HG03378 (cell line): ENCODE measurements at regions not wholly inside any gene's neighbourhood (a gene's known extent, or its start where the extent isn't known, plus 50 kb on each side); places are given as distances from the start of the nearest gene placed in this dataset.
"Not testable (repeated sequence)": the region's sequence is repeated elsewhere in the genome, so short reads cannot be mapped to it uniquely, and the experiment has no call there.

Experiments used
- ATAC-seq: cut with Tn5 transposase; IDR thresholded peaks from one replicate; pipeline ENCODE4 v1.9.1; 2021; ENCODE audit warnings: mild to moderate bottlenecking, moderate library complexity; ENCODE audit not compliant: unreplicated experiment

- no peak for ATAC-seq
These were observed 254.2 kb upstream of the HSF2 start for GRCh38 chr6:122145246-122145645.

GRCh38 chr6:122145741-122146240 lies 253.7 kb upstream of the HSF2 start:
- ATAC-seq, result no peak

- ATAC-seq, result no peak
These were observed 252.2 kb upstream of the HSF2 start for GRCh38 chr6:122147291-122147690.

DNA sequence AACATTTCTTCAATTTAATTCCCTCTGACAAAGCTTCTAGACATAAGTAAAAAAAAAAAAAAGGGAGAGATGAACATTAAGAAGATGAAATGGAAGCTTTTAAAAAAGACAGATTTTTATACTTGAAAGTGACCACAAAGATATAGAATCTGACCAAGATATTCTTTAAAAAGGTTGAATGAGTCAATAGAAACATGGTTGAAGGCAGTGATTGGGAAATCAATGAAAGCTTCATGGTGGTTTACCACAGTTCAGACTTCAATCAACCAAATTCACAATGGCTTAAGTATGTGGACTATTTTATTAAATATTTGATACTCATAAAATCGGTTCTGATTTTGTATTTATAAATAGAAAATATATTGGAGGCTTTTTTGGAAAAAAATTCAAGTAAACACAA lies 248.4 kb upstream of the HSF2 start:
- ATAC-seq, result no peak

DNA sequence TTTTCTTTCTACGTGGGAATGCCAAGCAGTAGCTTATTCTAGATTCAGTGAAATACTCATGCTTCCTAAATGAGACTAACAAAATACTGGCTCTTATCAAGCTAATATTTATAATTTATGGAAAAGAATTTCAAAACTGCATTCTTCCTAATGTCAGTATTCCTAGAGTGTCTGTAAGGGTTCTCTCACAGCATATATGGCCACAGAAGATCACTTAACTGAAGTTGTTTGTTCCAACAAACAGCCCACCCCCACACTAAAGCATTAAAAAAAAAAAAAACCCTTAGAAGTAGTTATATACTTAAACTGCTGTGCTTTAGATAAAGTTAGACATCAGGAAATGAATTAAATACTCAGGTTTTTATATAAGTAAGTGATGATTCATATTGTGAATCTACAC lies 247.7 kb upstream of the HSF2 start:
- no peak for ATAC-seq

GRCh38 chr6:122153557-122153956 lies 245.9 kb upstream of the HSF2 start:
- no peak for ATAC-seq

GRCh38 chr6:122154155-122154554 lies 245.3 kb upstream of the HSF2 start:
- ATAC-seq, result no peak

DNA sequence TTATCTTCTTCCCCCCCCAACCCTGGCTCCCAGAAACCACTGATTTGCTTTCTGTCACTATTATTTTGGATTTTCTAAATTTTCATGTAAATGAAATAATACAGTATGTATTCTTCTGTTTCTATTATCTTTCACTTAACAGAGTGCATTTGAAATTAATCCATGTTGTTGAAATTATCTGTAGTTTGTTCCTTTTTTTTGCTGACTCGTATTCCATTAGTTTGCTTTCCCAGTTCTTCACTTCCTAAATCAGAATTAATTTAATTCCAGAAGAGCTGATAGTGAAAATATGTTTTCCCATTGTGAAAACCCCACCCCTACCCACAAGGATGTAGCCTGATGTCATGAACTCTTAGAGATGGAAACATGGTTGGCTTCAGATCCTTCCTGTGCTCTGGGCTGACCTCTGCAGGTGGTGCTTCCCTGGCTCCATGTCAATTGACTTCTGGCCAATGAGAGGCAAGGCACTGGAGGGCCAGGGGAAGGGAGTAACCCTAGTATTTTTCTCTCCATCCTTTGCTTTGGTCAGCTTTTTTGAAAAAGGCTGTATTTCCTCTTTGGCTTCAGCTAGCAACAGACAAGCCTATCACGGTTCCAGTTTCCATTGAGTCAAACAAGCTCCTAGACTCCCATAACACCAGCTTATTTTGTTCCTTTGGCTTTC lies 244.4 kb upstream of the HSF2 start:
- ATAC-seq, result no peak

DNA sequence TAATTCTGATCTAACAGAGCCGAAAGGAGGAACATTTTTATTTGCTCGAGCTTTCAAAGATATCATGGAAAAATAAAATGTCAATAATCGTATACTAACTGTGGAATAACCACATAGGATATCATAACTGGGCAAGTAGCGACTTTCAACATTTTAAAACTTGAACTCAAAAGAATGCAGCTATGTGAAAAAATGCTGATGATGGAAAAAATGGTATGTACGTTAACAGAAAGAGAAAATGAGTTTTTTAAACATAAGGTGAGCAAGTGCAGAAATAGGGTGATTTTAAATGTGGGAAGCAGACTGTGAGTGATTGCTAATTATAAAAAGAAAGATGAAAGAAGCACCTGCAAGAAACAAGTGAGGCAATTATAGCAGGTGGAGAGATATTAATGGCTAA lies 238.3 kb upstream of the HSF2 start:
- ATAC-seq, result no peak

DNA sequence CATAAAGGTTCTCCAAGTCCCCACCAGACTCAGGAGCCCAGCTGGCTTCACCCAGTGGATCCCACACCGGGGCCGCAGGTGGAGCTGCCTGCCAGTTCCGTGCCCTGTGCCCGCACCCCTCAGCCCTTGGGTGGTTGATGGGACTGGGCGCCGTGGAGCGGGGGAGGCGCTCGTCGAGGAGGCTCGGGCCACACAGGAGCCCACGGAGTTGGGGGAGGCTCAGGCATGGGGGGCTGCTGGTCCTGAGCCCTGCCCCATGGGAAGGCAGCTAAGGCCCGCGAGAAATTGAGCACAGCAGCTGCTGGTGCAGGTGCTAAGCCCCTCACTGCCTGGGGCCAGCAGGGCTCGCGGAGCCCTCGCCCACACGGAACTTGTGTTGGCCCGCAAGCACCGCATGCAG lies 234.4 kb upstream of the HSF2 start:
- no peak for ATAC-seq

- no peak for ATAC-seq
These were observed 229.2 kb upstream of the HSF2 start for GRCh38 chr6:122170274-122170673.

GRCh38 chr6:122178988-122179387 lies 220.5 kb upstream of the HSF2 start:
- ATAC-seq, result no peak

GRCh38 chr6:122180132-122180531 lies 219.3 kb upstream of the HSF2 start:
- no peak for ATAC-seq

- no peak for ATAC-seq
These were observed 217.4 kb upstream of the HSF2 start for GRCh38 chr6:122182061-122182460.

DNA sequence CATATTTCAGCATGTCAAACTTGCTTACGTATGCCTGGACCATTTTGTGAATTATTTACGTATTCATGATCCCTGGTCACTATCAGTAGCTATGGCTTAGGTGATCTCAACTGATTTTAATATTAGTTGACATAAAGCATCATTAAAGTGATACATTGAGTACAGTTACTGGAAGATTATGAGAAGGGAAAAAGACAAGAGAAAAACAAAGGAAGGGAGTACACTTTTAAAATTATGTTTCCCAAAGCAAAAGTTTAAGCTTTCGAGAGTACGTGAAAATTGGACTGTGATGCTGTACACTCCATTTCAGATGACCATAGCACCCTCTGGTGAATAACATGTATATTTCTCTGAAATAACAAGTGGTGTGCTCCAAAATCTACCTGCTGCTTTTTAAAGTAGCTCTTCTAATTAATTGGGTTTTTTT lies 215.0 kb upstream of the HSF2 start:
- ATAC-seq, result no peak

DNA sequence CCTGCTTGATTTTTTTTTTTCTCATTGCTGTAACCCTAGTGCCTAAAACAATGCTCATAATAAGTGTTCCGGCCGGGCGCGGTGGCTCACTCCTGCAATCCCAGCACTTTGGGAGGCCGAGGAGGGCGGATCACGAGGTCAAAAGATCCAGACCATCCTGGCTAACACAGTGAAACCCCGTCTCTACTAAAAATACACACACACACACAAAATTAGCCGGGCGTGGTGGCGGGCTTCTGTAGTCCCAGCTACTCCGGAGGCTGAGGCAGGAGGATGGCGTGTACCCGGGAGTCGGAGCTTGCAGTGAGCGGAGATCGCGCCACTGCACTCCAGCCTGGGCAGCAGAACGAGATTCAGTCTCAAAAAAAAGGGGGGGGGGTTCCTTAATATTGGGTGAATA lies 214.0 kb upstream of the HSF2 start:
- ATAC-seq, result not testable (repeated sequence)

DNA sequence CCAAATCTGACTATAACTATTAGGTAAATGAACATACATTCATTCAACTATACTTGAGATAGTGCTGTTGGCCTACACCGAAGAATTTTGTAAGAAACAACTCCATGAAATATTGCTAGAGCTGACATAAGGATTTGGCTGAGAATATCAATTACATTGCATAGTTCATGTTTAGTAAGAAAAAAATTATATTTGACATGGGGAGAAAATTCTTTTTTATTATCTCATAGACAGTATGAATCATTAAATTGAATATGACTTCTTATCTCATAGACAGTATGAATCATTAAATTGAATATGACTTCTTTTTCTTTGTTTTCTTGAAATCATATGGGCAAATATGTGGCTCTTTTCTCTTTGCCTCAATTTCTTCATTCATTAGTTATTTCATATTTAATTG lies 212.3 kb upstream of the HSF2 start:
- no peak for ATAC-seq

DNA sequence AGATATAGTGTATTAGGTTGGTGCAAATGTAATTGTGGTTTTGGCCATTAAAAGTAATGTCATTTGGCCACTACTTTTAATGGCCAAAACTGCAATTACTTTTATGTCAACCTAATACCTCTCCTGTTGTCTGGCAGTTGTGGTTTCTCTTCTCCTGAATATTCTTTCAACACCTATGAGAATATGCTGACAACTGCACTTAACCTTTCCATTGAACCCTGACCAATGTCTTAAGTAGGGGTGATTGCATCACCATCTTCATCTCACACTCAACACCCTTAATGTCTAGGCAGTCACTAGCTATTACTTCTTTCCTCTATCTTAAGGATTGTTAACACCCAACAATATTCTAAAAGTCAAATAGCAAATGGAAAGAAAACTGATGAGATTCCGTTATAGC lies 200.5 kb upstream of the HSF2 start:
- ATAC-seq, result no peak

DNA sequence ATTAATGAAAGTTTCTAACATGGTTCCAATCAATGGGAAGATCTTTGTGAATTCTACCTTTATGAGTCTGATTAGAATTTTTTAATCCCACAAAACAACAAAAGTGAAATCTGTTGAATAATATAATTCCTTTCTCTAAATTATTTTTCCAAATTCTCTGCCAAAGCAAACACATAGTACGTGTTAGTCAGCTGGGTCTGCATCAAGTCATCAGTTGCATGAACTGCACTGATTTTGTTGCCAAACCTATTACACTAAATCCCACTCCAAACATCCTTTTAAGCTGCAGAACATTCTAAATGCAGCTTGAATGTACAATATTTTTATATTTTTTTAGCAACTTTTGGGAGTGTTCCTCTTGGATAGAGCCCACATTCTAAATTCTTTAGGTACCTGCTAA lies 199.0 kb upstream of the HSF2 start:
- no peak for ATAC-seq

DNA sequence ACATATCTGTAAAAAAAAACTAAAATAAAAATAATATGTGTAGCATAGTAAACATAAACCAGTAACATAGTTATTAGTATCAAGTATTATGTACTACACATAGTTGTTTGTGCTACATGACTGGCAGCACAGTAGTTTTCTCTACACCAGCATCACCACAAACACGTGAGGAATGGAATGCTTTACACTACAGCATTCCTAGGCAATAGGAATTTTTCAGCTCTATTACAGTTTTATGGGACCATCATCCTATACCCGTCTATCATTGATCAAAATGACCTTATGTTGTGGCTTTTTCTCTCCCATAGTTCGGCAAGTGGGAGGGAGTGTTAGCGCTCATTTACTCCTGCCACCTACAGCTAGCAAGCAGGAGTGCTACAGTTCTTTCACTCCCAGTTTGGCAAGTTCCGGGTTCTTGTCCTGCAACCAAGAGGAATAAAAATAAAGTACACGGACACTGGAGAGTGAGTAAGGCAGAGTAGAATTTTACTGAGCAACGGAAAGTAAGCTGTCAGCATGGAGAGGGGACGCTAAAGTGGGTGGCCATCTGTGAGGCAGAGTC lies 196.8 kb upstream of the HSF2 start:
- ATAC-seq, result no peak

DNA sequence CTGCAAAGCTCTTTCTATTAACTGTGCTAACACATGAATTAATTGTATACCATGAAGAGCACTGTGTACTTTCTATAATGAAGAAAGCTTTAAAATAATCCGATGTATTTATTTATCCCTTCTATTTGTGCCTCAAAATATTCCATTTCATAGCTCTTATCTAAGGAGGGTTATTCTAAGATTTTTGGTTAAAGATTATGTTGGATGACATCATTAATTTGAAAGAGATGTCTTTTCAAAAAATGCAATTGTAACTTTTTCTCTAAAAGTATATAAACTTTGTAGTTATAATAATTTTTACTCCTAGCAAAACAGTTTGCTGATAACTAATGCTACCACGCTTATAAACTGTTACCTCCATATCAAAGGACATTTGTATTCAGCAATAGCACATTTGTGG lies 192.4 kb upstream of the HSF2 start:
- no peak for ATAC-seq

- ATAC-seq, result no peak
These were observed 191.7 kb upstream of the HSF2 start for GRCh38 chr6:122207794-122208193.
